Progenitor cell of endocrine pancreas (in vitro differentiated cells): ENCODE measurements at regions not wholly inside any gene's neighbourhood (a gene's known extent, or its start where the extent isn't known, plus 50 kb on each side); places are given as distances from the start of the nearest gene placed in this dataset.

Experiments
- DNase-seq: peaks from one replicate; pipeline ENCODE4 v3.0.0; 2021; ENCODE audit warnings: low spot score; ENCODE audit not compliant: unreplicated experiment
- H3K27ac Mint-ChIP-seq: 2 replicates; pipeline ENCODE4 v1.8.0; 2021; ENCODE audit warnings: mild to moderate bottlenecking, moderate library complexity, mixed read lengths
- H3K27me3 Mint-ChIP-seq: 2 replicates; pipeline ENCODE4 v1.8.0; 2021; ENCODE audit warnings: mixed read lengths
- H3K36me3 Mint-ChIP-seq: 2 replicates; pipeline ENCODE4 v1.8.0; 2022; ENCODE audit warnings: mixed read lengths; ENCODE audit not compliant: insufficient read depth
- H3K4me1 Mint-ChIP-seq: 2 replicates; pipeline ENCODE4 v1.8.0; 2021; ENCODE audit warnings: low read depth, mixed read lengths
- H3K4me3 Mint-ChIP-seq: 2 replicates; pipeline ENCODE4 v1.8.0; 2021; ENCODE audit warnings: low read depth, mild to moderate bottlenecking, moderate library complexity, mixed read lengths
- H3K9me3 Mint-ChIP-seq: 2 replicates; pipeline ENCODE4 v1.8.0; 2021; ENCODE audit warnings: low read depth, mixed read lengths
- TF ChIP-seq, protein P1 (sequence below): fragments of 200-600 bp; sonication (generic); IDR thresholded peaks from one replicate; pipeline ENCODE4 v1.5.0; 2021; ENCODE audit warnings: antibody characterized with exemption, mild to moderate bottlenecking; ENCODE audit not compliant: unreplicated experiment

DNA sequence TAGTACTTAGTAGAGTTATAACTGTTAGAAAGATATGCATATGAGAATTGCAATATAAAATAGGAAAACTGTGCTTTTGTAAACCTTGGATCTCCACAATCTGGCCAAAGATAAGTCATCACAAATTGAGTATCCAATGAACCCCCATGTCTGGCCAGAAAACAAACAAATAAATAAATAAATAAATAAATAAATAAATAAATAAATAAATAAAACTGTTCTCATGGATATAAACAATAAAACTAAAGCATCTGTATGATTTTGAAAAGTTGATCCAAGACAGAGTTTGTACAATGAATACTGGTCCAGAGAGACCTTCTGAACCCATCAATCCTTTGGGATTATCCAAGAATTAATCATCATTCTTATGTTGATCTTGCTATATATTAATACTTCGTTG, 367.6 kb upstream of the CDH9 start:
- Mint-ChIP-seq H3K9me3 (no peaks in the 10 kb centered on the region), H3K27me3 (no peaks in the 10 kb centered on the region), H3K27ac (no peak overlapping the region), H3K36me3 (no peaks in the 10 kb centered on the region), H3K4me1 (no peaks in the 10 kb centered on the region), H3K4me3 (no peak overlapping the region)
- TF ChIP-seq, protein P1, sequence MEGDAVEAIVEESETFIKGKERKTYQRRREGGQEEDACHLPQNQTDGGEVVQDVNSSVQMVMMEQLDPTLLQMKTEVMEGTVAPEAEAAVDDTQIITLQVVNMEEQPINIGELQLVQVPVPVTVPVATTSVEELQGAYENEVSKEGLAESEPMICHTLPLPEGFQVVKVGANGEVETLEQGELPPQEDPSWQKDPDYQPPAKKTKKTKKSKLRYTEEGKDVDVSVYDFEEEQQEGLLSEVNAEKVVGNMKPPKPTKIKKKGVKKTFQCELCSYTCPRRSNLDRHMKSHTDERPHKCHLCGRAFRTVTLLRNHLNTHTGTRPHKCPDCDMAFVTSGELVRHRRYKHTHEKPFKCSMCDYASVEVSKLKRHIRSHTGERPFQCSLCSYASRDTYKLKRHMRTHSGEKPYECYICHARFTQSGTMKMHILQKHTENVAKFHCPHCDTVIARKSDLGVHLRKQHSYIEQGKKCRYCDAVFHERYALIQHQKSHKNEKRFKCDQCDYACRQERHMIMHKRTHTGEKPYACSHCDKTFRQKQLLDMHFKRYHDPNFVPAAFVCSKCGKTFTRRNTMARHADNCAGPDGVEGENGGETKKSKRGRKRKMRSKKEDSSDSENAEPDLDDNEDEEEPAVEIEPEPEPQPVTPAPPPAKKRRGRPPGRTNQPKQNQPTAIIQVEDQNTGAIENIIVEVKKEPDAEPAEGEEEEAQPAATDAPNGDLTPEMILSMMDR = no peak
- no peak for DNase-seq

DNA sequence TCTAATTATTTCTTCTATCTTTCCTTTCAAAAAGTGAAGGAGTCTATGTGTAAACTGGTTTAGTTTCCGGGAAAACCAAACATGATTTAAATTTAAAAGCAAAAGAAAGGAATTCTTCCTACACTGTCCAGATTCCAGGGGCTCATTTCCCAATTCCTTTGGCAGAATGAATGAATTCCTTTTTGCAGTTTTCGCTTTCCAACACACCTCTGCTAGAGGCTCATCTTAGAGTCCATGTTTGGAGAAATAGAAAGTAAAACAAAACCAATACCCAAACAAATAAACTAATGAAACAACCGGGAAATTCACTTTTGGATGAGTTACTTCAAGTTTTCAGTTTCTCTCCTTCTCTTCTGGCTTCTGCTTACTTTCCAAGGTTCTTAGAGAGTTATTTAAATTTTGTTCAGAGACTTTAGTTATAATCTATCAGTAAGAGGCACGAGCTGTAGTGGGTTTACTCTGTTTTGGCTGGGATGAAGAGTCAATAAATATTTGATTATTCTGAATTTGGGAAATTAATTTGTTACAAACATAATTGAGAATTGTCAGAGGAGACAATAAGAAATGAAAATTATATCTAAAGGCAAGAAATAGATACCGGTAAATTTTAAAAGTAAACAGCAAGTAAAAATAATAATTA, 365.0 kb upstream of the CDH9 start:
- Mint-ChIP-seq H3K36me3 (no peaks in the 10 kb centered on the region), H3K4me1 (no peaks in the 10 kb centered on the region), H3K27me3 (no peaks in the 10 kb centered on the region), H3K27ac (no peak overlapping the region), H3K4me3 (no peak overlapping the region), H3K9me3 (peaks cover 8% of the 10 kb centered on the region)
- DNase-seq = no peak
- TF ChIP-seq, protein P1 = no peak

DNA sequence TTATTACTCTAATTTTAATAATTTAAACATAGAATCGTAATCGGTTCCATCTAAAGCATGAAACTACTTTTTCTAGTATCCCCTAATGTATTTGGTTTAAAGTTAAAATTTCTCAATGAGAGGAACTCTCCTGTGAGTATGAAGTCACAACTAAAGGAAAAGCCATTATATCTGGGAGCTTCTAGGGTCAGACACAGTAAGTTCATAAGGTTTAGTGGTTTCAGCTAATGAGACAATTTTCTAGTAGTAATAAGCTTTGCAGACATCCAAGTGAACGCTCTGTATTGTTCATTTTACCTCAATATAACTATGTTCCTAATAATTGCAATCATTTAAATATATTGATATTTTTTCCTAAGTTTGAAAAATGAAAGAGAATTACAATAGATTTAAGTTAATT, 364.4 kb upstream of the CDH9 start:
- H3K27me3 Mint-ChIP-seq = no peaks in the 10 kb centered on the region
- no peak overlapping the region for H3K27ac Mint-ChIP-seq
- TF ChIP-seq, protein P1 = no peak
- peaks cover 8% of the 10 kb centered on the region for H3K9me3 Mint-ChIP-seq
- no peaks in the 10 kb centered on the region for H3K36me3 Mint-ChIP-seq
- H3K4me3 Mint-ChIP-seq = no peak overlapping the region
- DNase-seq = no peak
- no peaks in the 10 kb centered on the region for H3K4me1 Mint-ChIP-seq

DNA sequence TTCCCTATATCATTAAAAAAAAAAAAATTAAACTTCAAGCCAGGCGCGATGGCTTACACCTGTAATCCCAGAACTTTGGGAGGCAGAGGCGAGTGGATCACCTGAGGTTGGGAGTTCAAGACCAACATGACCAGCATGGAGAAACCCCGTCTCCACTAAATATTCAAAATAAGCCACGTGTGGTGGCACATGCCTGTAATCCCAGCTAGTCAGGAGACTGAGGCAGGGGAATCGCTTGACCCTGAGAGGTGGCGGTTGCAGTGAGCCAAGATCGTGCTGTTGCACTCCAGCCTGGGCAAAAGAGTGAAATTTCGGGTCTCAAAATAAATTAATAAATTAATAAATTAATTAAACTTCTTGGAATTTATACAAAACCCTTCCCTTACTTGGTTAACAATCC, 358.6 kb upstream of the CDH9 start:
- Mint-ChIP-seq H3K27ac (no peak overlapping the region), H3K36me3 (no peaks in the 10 kb centered on the region), H3K27me3 (no peaks in the 10 kb centered on the region), H3K9me3 (peaks cover 8% of the 10 kb centered on the region), H3K4me1 (no peaks in the 10 kb centered on the region), H3K4me3 (no peak overlapping the region)
- no peak for DNase-seq
- TF ChIP-seq, protein P1 = no peak

DNA sequence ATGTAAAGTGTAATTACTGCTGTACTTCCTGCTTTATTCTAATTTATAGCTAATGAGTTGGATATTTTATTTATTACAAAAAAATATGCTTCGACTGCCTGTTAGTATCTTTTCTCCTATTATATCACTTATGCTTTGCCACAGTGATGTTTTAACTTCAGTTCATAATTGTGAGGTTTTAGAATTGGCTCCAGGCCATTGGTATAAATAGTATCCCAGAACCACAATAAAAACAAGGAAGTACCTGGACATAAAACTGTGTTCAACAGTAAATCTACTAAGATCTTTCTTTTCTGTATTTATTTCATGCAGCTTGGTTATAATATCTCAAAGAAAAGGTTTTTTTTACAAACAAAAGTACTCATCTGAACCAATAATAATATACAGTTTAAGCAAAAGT, 354.3 kb upstream of the CDH9 start:
- H3K27ac Mint-ChIP-seq = no peak overlapping the region
- H3K27me3 Mint-ChIP-seq = no peaks in the 10 kb centered on the region
- no peak overlapping the region for H3K4me3 Mint-ChIP-seq
- no peaks in the 10 kb centered on the region for H3K9me3 Mint-ChIP-seq
- H3K4me1 Mint-ChIP-seq = peaks cover 5% of the 10 kb centered on the region
- TF ChIP-seq, protein P1 = no peak
- DNase-seq = no peak
- no peaks in the 10 kb centered on the region for H3K36me3 Mint-ChIP-seq
